Astrocyte (in vitro differentiated cells and primary cell): ENCODE measurements at regions not wholly inside any gene's neighbourhood (a gene's known extent, or its start where the extent isn't known, plus 50 kb on each side); places are given as distances from the start of the nearest gene placed in this dataset.
"Not testable (repeated sequence)": the region's sequence is repeated elsewhere in the genome, so short reads cannot be mapped to it uniquely, and the experiment has no call there.

Experiments
- DNase-seq: peaks from one replicate; pipeline ENCODE4 v3.0.0-alpha.2; 2010; ENCODE audit warnings: low read depth
- FAIRE-seq: peaks from 2 replicates; lab custom pipeline; 2011; peaks lifted over from hg19 to GRCh38; lab: Jason Lieb, UNC
- H2AFZ ChIP-seq: 2 replicates; pipeline ENCODE4 v1.6.0; 2012; ENCODE audit warnings: low read depth, low read length, inconsistent platforms
- H3K27ac ChIP-seq: 2 replicates; pipeline ENCODE4 v1.5.1; 2011; ENCODE audit warnings: low read depth, low read length, inconsistent platforms
- H3K27me3 ChIP-seq: 2 replicates; pipeline ENCODE4 v1.6.0; 2011; ENCODE audit warnings: low read length, inconsistent platforms; ENCODE audit not compliant: insufficient read depth
- H3K36me3 ChIP-seq: 2 replicates; pipeline ENCODE4 v1.5.1; 2011; ENCODE audit warnings: low read length, inconsistent platforms; ENCODE audit not compliant: insufficient read depth
- H3K4me1 ChIP-seq: 2 replicates; pipeline ENCODE4 v1.5.1; 2011; ENCODE audit warnings: low read length, inconsistent platforms; ENCODE audit not compliant: insufficient read depth
- H3K4me2 ChIP-seq: 2 replicates; pipeline ENCODE4 v1.6.0; 2012; ENCODE audit warnings: low read length, inconsistent platforms
- H3K4me3 ChIP-seq: 2 replicates; pipeline ENCODE4 v1.5.1; 2011; ENCODE audit warnings: low read depth, mild to moderate bottlenecking, low read length, inconsistent platforms; ENCODE audit not compliant: insufficient read depth
- H3K79me2 ChIP-seq: 2 replicates; pipeline ENCODE4 v1.6.0; 2012; ENCODE audit warnings: mild to moderate bottlenecking, low read length, inconsistent platforms; ENCODE audit not compliant: insufficient read depth
- H3K9ac ChIP-seq: 2 replicates; pipeline ENCODE4 v1.6.0; 2012; ENCODE audit warnings: mild to moderate bottlenecking, low read length, inconsistent platforms
- H3K9me3 ChIP-seq: 2 replicates; pipeline ENCODE4 v1.5.1; 2012; ENCODE audit warnings: low read depth, mild to moderate bottlenecking, low read length, inconsistent platforms; ENCODE audit not compliant: insufficient read depth
- H4K20me1 ChIP-seq: 2 replicates; pipeline ENCODE4 v1.6.0; 2012; ENCODE audit warnings: low read length, inconsistent platforms; ENCODE audit not compliant: insufficient read depth
- H3K27ac Mint-ChIP-seq: one replicate; pipeline ENCODE4 v1.8.0; 2021; ENCODE audit warnings: mild to moderate bottlenecking, mixed read lengths; ENCODE audit not compliant: unreplicated experiment
- H3K27me3 Mint-ChIP-seq: one replicate; pipeline ENCODE4 v1.8.0; 2021; ENCODE audit warnings: low read depth, mixed read lengths; ENCODE audit not compliant: unreplicated experiment
- H3K36me3 Mint-ChIP-seq: one replicate; pipeline ENCODE4 v1.8.0; 2021; ENCODE audit warnings: low read depth, mixed read lengths; ENCODE audit not compliant: unreplicated experiment
- H3K4me1 Mint-ChIP-seq: one replicate; pipeline ENCODE4 v1.8.0; 2021; ENCODE audit warnings: low read depth, mixed read lengths; ENCODE audit not compliant: unreplicated experiment
- H3K4me3 Mint-ChIP-seq: one replicate; pipeline ENCODE4 v1.8.0; 2021; ENCODE audit warnings: mild to moderate bottlenecking, moderate library complexity, mixed read lengths; ENCODE audit not compliant: unreplicated experiment
- H3K9me3 Mint-ChIP-seq: one replicate; pipeline ENCODE4 v1.8.0; 2021; ENCODE audit warnings: mild to moderate bottlenecking, mixed read lengths; ENCODE audit not compliant: unreplicated experiment
- CTCF ChIP-seq: IDR thresholded peaks from 2 replicates; pipeline ENCODE4 v1.5.1; 2011; ENCODE audit warnings: low read depth, mild to moderate bottlenecking, inconsistent platforms, low read length, moderate library complexity; ENCODE audit not compliant: insufficient read depth
- EZH2 ChIP-seq: IDR thresholded peaks from 2 replicates; pipeline ENCODE4 v1.6.1; 2012; ENCODE audit warnings: mild to moderate bottlenecking, low read length, inconsistent platforms; ENCODE audit not compliant: insufficient read depth

GRCh38 chrX:37509349-37509748, 62.1 kb upstream of the LANCL3 start:
- H2AFZ ChIP-seq: no peak overlapping the region
- DNase-seq: no peak
- Mint-ChIP-seq H3K27ac (no peak overlapping the region), H3K27me3 (no peaks in the 10 kb centered on the region), H3K36me3 (no peaks in the 10 kb centered on the region), H3K4me3 (no peak overlapping the region), H3K4me1 (no peaks in the 10 kb centered on the region), H3K9me3 (no peaks in the 10 kb centered on the region)
- H3K4me1 ChIP-seq: no peaks in the 10 kb centered on the region
- peak; percentile 100 for FAIRE-seq
- H3K9ac ChIP-seq: no peak overlapping the region
- H3K4me2 ChIP-seq: no peak overlapping the region
- H3K4me3 ChIP-seq: no peak overlapping the region
- peak; percentile 27 for TF ChIP-seq CTCF
- TF ChIP-seq EZH2: no peak
- H3K27ac ChIP-seq: no peak overlapping the region
- no peaks in the 10 kb centered on the region for H4K20me1 ChIP-seq
- no peaks in the 10 kb centered on the region for H3K79me2 ChIP-seq
- no peaks in the 10 kb centered on the region for H3K9me3 ChIP-seq
- no peaks in the 10 kb centered on the region for H3K36me3 ChIP-seq
- H3K27me3 ChIP-seq: no peaks in the 10 kb centered on the region

- H3K4me1 Mint-ChIP-seq, H3K27me3 ChIP-seq, H3K4me2 ChIP-seq, H4K20me1 ChIP-seq, H3K4me1 ChIP-seq, H3K27ac ChIP-seq, FAIRE-seq, H3K36me3 Mint-ChIP-seq, H3K9me3 ChIP-seq, DNase-seq, H3K9ac ChIP-seq, H3K9me3 Mint-ChIP-seq, H3K36me3 ChIP-seq, H3K4me3 ChIP-seq, H2AFZ ChIP-seq, H3K27ac Mint-ChIP-seq, H3K4me3 Mint-ChIP-seq, H3K27me3 Mint-ChIP-seq, H3K79me2 ChIP-seq: not testable (repeated sequence)
Observed at GRCh38 chrX:37516512-37516911, 54.9 kb upstream of the LANCL3 start.

- H3K27ac ChIP-seq, H3K4me3 ChIP-seq, H2AFZ ChIP-seq, H3K9me3 ChIP-seq, H3K27ac Mint-ChIP-seq, H3K9me3 Mint-ChIP-seq, H3K4me3 Mint-ChIP-seq, H3K4me2 ChIP-seq, H3K4me1 Mint-ChIP-seq, H3K4me1 ChIP-seq, H3K9ac ChIP-seq, H3K36me3 Mint-ChIP-seq, H3K27me3 ChIP-seq, H3K36me3 ChIP-seq, FAIRE-seq, H4K20me1 ChIP-seq, H3K27me3 Mint-ChIP-seq, H3K79me2 ChIP-seq, DNase-seq: not testable (repeated sequence)
Observed at GRCh38 chrX:37519261-37519660, 52.2 kb upstream of the LANCL3 start.

GRCh38 chrX:37520860-37521450, 50.5 kb upstream of the LANCL3 start:
- not testable (repeated sequence) for H4K20me1 ChIP-seq, H3K36me3 ChIP-seq, H3K4me3 Mint-ChIP-seq, H3K4me1 ChIP-seq, H3K36me3 Mint-ChIP-seq, H3K27me3 ChIP-seq, H3K27ac Mint-ChIP-seq, H3K9ac ChIP-seq, H3K9me3 Mint-ChIP-seq, H3K4me2 ChIP-seq, H2AFZ ChIP-seq, H3K79me2 ChIP-seq, H3K9me3 ChIP-seq, H3K27me3 Mint-ChIP-seq, H3K4me1 Mint-ChIP-seq, H3K4me3 ChIP-seq
- FAIRE-seq (peak; percentile 99), DNase-seq (peak; percentile 63)
- peak overlapping the region; percentile 6 for H3K27ac ChIP-seq
